ENCODE measurements at regions not wholly inside any gene's neighbourhood (a gene's known extent, or its start where the extent isn't known, plus 50 kb on each side); places are given as distances from the start of the nearest gene placed in this dataset.
"Not testable (repeated sequence)": the region's sequence is repeated elsewhere in the genome, so short reads cannot be mapped to it uniquely, and the experiment has no call there.

- TF ChIP-seq CTCF (IDR thresholded peaks at IDR 0.05; ENCODE audit: unreplicated experiment): no peak
- no TSS peak for BruUV-seq (replicated peaks)
- CTCF ChIA-PET: interaction anchor here (0.9 to 2.2 kb wide), 4 partner anchors 8 to 786 kb away, joined by 3 to 10 read pairs (median 4); partner anchors contain the start of gene RAP2C
- peaks cover 65% of the 10 kb centered on the region for H3K27me3 Mint-ChIP-seq (ENCODE audit: insufficient read depth, unreplicated experiment)
- no peak overlapping the region for H3K4me3 Mint-ChIP-seq (ENCODE audit: unreplicated experiment)
- H3K36me3 Mint-ChIP-seq (ENCODE audit: insufficient read depth, unreplicated experiment): no peaks in the 10 kb centered on the region
- no peak overlapping the region for H3K27ac Mint-ChIP-seq (ENCODE audit: low read depth, unreplicated experiment)
- peaks cover 6% of the 10 kb centered on the region for H3K4me1 Mint-ChIP-seq (ENCODE audit: insufficient read depth, unreplicated experiment)
- intact Hi-C loops (cut with micrococcal nuclease): no loop called here
- POLR2A ChIA-PET: interaction anchor here (0.6 to 1.0 kb wide), 2 partner anchors 71 to 786 kb away, joined by 4 read pairs; no protein-coding TSS in a partner anchor
- no peaks in the 10 kb centered on the region for H3K9me3 Mint-ChIP-seq (ENCODE audit: unreplicated experiment)
- no peak for DNase-seq (ENCODE audit: unreplicated experiment)
These were observed 177.9 kb upstream of the STK26 start for GRCh38 chrX:131845201-131845600.

GRCh38 chrX:131845771-131846170 is 177.3 kb upstream of the STK26 start:
- CTCF ChIA-PET: interaction anchor here (1.1 to 1.6 kb wide), 3 partner anchors 374 to 786 kb away, joined by 3 to 4 read pairs (median 3); no protein-coding TSS in a partner anchor
- no TSS peak for BruUV-seq (replicated peaks)
- DNase-seq (ENCODE audit: unreplicated experiment): no peak
- intact Hi-C loops (cut with micrococcal nuclease): no loop called here
- peaks cover 6% of the 10 kb centered on the region for H3K4me1 Mint-ChIP-seq (ENCODE audit: insufficient read depth, unreplicated experiment)
- no peaks in the 10 kb centered on the region for H3K9me3 Mint-ChIP-seq (ENCODE audit: unreplicated experiment)
- no peak for TF ChIP-seq CTCF (IDR thresholded peaks at IDR 0.05; ENCODE audit: unreplicated experiment)
- peaks cover 65% of the 10 kb centered on the region for H3K27me3 Mint-ChIP-seq (ENCODE audit: insufficient read depth, unreplicated experiment)
- no peak overlapping the region for H3K4me3 Mint-ChIP-seq (ENCODE audit: unreplicated experiment)
- H3K27ac Mint-ChIP-seq (ENCODE audit: low read depth, unreplicated experiment): no peak overlapping the region
- H3K36me3 Mint-ChIP-seq (ENCODE audit: insufficient read depth, unreplicated experiment): no peaks in the 10 kb centered on the region
- POLR2A ChIA-PET: interaction anchor here (1.0 kb wide), 1 partner anchor 786 kb away, joined by 4 read pairs; no protein-coding TSS in a partner anchor

GRCh38 chrX:131850964-131851363 is 172.1 kb upstream of the STK26 start:
- H3K4me1 Mint-ChIP-seq (ENCODE audit: insufficient read depth, unreplicated experiment); H3K9me3 Mint-ChIP-seq (ENCODE audit: unreplicated experiment); intact Hi-C loops (cut with micrococcal nuclease); BruUV-seq (replicated peaks); H3K4me3 Mint-ChIP-seq (ENCODE audit: unreplicated experiment); DNase-seq (ENCODE audit: unreplicated experiment); H3K36me3 Mint-ChIP-seq (ENCODE audit: insufficient read depth, unreplicated experiment); H3K27ac Mint-ChIP-seq (ENCODE audit: low read depth, unreplicated experiment); POLR2A ChIA-PET: not testable (repeated sequence)
- H3K27me3 Mint-ChIP-seq (ENCODE audit: insufficient read depth, unreplicated experiment): peaks cover 69% of the 10 kb centered on the region
- CTCF ChIA-PET: interaction anchor here (0.6 kb wide), 1 partner anchor 451 kb away, joined by 3 read pairs; no protein-coding TSS in a partner anchor

- H3K4me1 Mint-ChIP-seq (ENCODE audit: insufficient read depth, unreplicated experiment): no peaks in the 10 kb centered on the region
- DNase-seq (ENCODE audit: unreplicated experiment): no peak
- BruUV-seq (replicated peaks): no TSS peak
- peaks cover 72% of the 10 kb centered on the region for H3K27me3 Mint-ChIP-seq (ENCODE audit: insufficient read depth, unreplicated experiment)
- ChIA-PET CTCF (interaction anchor here (0.6 to 2.2 kb wide), 6 partner anchors 9 to 366 kb away, joined by 3 to 16 read pairs (median 4); partner anchors contain the start of gene RAP2C), POLR2A (interaction anchor here (1.0 kb wide), 1 partner anchor 30 kb away, joined by 3 read pairs; no protein-coding TSS in a partner anchor)
- no peaks in the 10 kb centered on the region for H3K9me3 Mint-ChIP-seq (ENCODE audit: unreplicated experiment)
- H3K36me3 Mint-ChIP-seq (ENCODE audit: insufficient read depth, unreplicated experiment): no peaks in the 10 kb centered on the region
- no peak overlapping the region for H3K27ac Mint-ChIP-seq (ENCODE audit: low read depth, unreplicated experiment)
- TF ChIP-seq CTCF (IDR thresholded peaks at IDR 0.05; ENCODE audit: unreplicated experiment): no peak
- no peak overlapping the region for H3K4me3 Mint-ChIP-seq (ENCODE audit: unreplicated experiment)
- intact Hi-C loops (cut with micrococcal nuclease): no loop called here
These were observed 169.7 kb upstream of the STK26 start for GRCh38 chrX:131853440-131853839.

Measured in MCF 10A (cell line).